GM23248 (cell line): ENCODE measurements at regions not wholly inside any gene's neighbourhood (a gene's known extent, or its start where the extent isn't known, plus 50 kb on each side); places are given as distances from the start of the nearest gene placed in this dataset.

Experiments
- DNase-seq: peaks from one replicate; pipeline ENCODE4 v3.0.0-alpha.2; 2015
- H2AFZ ChIP-seq: fragments of 200-600 bp; sonication (generic); 2 replicates; pipeline ENCODE4 v1.6.1; 2016; ENCODE audit warnings: antibody characterized with exemption
- H3F3A ChIP-seq: fragments of 200-600 bp; sonication (generic); 2 replicates; pipeline ENCODE4 v1.6.1; 2016; ENCODE audit warnings: mild to moderate bottlenecking, antibody characterized with exemption, mixed run types; ENCODE audit not compliant: insufficient read depth
- H3K27ac ChIP-seq: fragments of 200-600 bp; sonication (generic); 2 replicates; pipeline ENCODE4 v1.5.1; 2016; ENCODE audit warnings: mild to moderate bottlenecking
- H3K27me3 ChIP-seq: fragments of 200-600 bp; sonication (generic); replicated peaks from 2 replicates; pipeline ENCODE4 v1.6.1; 2016; ENCODE audit warnings: mild to moderate bottlenecking; ENCODE audit not compliant: insufficient read depth
- H3K36me3 ChIP-seq: fragments of 200-600 bp; sonication (generic); 2 replicates; pipeline ENCODE4 v1.6.1; 2016; ENCODE audit warnings: low read depth, mild to moderate bottlenecking
- H3K4me1 ChIP-seq: fragments of 200-600 bp; sonication (generic); 2 replicates; pipeline ENCODE4 v1.6.1; 2016; ENCODE audit warnings: mild to moderate bottlenecking; ENCODE audit not compliant: insufficient read depth
- H3K4me2 ChIP-seq: fragments of 200-600 bp; sonication (generic); one replicate; pipeline ENCODE4 v1.6.1; 2016; ENCODE audit warnings: mild to moderate bottlenecking; ENCODE audit not compliant: unreplicated experiment
- H3K4me3 ChIP-seq: fragments of 200-600 bp; sonication (generic); 2 replicates; pipeline ENCODE4 v1.5.1; 2016; ENCODE audit warnings: mild to moderate bottlenecking
- H3K79me2 ChIP-seq: fragments of 200-600 bp; sonication (generic); 2 replicates; pipeline ENCODE4 v1.6.1; 2016; ENCODE audit warnings: mild to moderate bottlenecking; ENCODE audit not compliant: insufficient read depth
- H3K9ac ChIP-seq: fragments of 200-600 bp; sonication (generic); 2 replicates; pipeline ENCODE4 v1.6.1; 2016; ENCODE audit warnings: mild to moderate bottlenecking
- H3K9me2 ChIP-seq: fragments of 200-600 bp; sonication (generic); 2 replicates; pipeline ENCODE4 v1.6.1; 2016; ENCODE audit warnings: mixed run types, mild to moderate bottlenecking, moderate library complexity; ENCODE audit not compliant: insufficient read depth
- H3K9me3 ChIP-seq: fragments of 200-600 bp; sonication (generic); one replicate; pipeline ENCODE4 v1.6.1; 2017; ENCODE audit warnings: low read depth
- H4K20me1 ChIP-seq: fragments of 200-600 bp; sonication (generic); 2 replicates; pipeline ENCODE4 v1.6.0; 2016; ENCODE audit not compliant: insufficient read depth
- EZH2 ChIP-seq: fragments of 200-600 bp; sonication (generic); IDR thresholded peaks from 2 replicates; pipeline ENCODE4 v1.6.1; 2018; ENCODE audit warnings: antibody characterized with exemption, mild to moderate bottlenecking; ENCODE audit not compliant: insufficient read depth, poor library complexity, severe bottlenecking
- EZH2phosphoT487 ChIP-seq: fragments of 200-600 bp; sonication (generic); IDR thresholded peaks from 2 replicates; pipeline ENCODE4 v1.6.1; 2018; ENCODE audit warnings: antibody characterized with exemption, moderate library complexity, mild to moderate bottlenecking, low read depth; ENCODE audit not compliant: insufficient read depth
- WGBS, 2 experiments: methylation state at CpG; one replicate each; pipeline ENCODE4 v1.1.6; 2015 to 2017; ENCODE audit warnings: low lambda C conversion rate in 2 of 2, low coverage in 1 of 2; ENCODE audit errors: missing lambda C conversion rate in 2 of 2; 5-methylcytosine and 5-hydroxymethylcytosine counted together
- in situ Hi-C: fragments of 300-500 bp; cut with MboI; formaldehyde crosslinking; loops from 2 replicates; pipeline ENCODE4 v1.15.0; 2020

DNA sequence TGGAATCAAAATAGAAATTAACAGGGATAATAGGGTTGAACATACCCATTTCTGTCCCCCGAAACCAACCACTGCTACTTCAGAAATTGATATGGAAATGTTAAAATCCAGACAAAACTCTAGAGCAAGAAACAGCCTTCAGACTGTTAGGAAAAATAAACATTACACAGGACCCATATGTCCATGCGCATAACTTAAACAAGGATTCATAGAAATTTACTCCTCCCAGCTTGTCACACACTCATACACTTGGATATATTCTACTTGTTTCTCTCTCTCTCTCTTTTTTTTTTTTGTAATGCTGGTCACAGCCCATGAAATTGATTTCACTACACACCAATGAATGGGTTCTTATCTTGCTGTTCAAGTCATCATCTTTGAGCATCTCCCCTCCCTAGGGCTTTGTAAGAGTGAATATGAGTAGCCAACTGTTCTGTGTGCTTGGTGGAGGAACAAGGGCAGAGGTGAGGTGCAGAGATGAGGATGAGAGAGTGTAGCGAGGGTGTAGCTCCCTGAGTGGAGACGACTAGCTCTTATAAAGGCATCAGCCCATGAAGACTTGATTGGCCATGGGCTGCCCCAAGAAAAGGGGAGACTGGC is 61.8 kb upstream of the MLN start:
- H4K20me1 ChIP-seq = no peaks in the 10 kb centered on the region
- H3K79me2 ChIP-seq = no peaks in the 10 kb centered on the region
- DNase-seq = no peak
- 88 to 97% methylated on average over 4 of the region's 4 CpGs for WGBS, 2 experiments
- H3K4me2 ChIP-seq = no peak overlapping the region
- no peaks in the 10 kb centered on the region for H3K4me1 ChIP-seq
- in situ Hi-C loops = no loop called here
- H3K27me3 ChIP-seq = no peaks in the 10 kb centered on the region; the same call in 1 of the 2 replicates
- H3K36me3 ChIP-seq = no peaks in the 10 kb centered on the region
- TF ChIP-seq EZH2 = no peak
- no peak for TF ChIP-seq EZH2phosphoT487
- H3K27ac ChIP-seq = no peak overlapping the region
- H3K9ac ChIP-seq = no peak overlapping the region
- no peaks in the 10 kb centered on the region for H3K9me2 ChIP-seq
- H3F3A ChIP-seq = no peaks in the 10 kb centered on the region; the same call in 1 of the 2 replicates
- H2AFZ ChIP-seq = no peak overlapping the region
- H3K4me3 ChIP-seq = no peak overlapping the region
- no peaks in the 10 kb centered on the region for H3K9me3 ChIP-seq

DNA sequence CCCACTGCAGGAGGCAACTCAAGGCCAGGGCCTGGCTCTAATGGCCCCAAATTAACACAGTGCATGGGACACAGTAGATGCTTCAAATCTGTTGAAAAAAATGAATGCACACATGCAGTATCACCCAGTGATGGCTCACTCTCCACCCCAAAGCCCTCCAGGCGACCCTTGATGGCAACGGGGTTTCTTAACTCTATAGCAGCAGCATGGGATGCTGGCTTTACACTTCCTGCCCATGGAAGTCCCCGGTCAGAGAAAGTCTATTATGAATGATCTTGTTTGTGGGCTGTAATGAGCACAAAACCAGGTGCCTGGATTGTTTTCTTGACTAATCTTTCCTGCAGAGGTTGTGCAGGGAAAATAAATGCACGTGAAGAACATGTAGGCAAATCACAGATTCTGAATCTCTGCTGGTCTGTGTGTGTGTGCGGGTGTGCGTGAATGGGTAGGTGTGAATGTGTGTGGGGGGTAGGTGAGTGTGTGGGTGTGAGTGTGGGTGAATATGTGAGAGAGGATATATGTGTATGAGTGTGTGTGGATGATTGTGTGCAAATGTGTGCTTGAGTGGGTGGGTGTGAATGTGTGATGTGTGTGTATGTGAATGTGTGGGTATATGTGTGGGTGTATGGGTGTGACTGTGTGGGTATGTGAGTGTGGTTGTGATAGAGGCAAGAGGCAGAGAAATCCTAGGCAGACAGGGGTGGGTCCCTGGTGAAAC is 60.1 kb upstream of the MLN start:
- Histone ChIP-seq H3K4me1 (no peaks in the 10 kb centered on the region), H4K20me1 (no peaks in the 10 kb centered on the region), H3K27me3 (no peaks in the 10 kb centered on the region), H3K9me3 (no peaks in the 10 kb centered on the region), H3K36me3 (no peaks in the 10 kb centered on the region), H3K4me2 (no peak overlapping the region), H2AFZ (no peak overlapping the region), H3K9ac (no peak overlapping the region), H3F3A (no peaks in the 10 kb centered on the region; the same call in 1 of the 2 replicates), H3K27ac (no peak overlapping the region), H3K79me2 (no peaks in the 10 kb centered on the region), H3K4me3 (no peak overlapping the region), H3K9me2 (no peaks in the 10 kb centered on the region)
- TF ChIP-seq EZH2 = no peak
- no peak for TF ChIP-seq EZH2phosphoT487
- WGBS, 2 experiments = 78 to 84% methylated on average over 6 of the region's 6 CpGs
- in situ Hi-C loops = no loop called here
- DNase-seq = no peak

GRCh38 chr6:33863084-33863483 is 59.3 kb upstream of the MLN start:
- Histone ChIP-seq H3K9me3 (no peaks in the 10 kb centered on the region), H3K27me3 (no peaks in the 10 kb centered on the region), H3K9me2 (no peaks in the 10 kb centered on the region), H3F3A (no peaks in the 10 kb centered on the region; the same call in 1 of the 2 replicates), H3K4me3 (no peak overlapping the region), H3K27ac (no peak overlapping the region), H4K20me1 (no peaks in the 10 kb centered on the region), H3K79me2 (no peaks in the 10 kb centered on the region), H3K4me1 (no peaks in the 10 kb centered on the region), H3K4me2 (no peak overlapping the region), H3K36me3 (no peaks in the 10 kb centered on the region), H3K9ac (no peak overlapping the region), H2AFZ (no peak overlapping the region)
- TF ChIP-seq EZH2 (no peak), EZH2phosphoT487 (no peak)
- 89 to 93% methylated on average over 6 of the region's 6 CpGs for WGBS, 2 experiments
- in situ Hi-C loops = no loop called here
- no peak for DNase-seq

- H3K36me3 ChIP-seq = no peaks in the 10 kb centered on the region
- H3F3A ChIP-seq = no peaks in the 10 kb centered on the region; the same call in 1 of the 2 replicates
- 87 to 88% methylated on average over 4 of the region's 4 CpGs for WGBS, 2 experiments
- in situ Hi-C loops = no loop called here
- no peaks in the 10 kb centered on the region for H3K27me3 ChIP-seq
- TF ChIP-seq EZH2phosphoT487 (no peak), EZH2 (no peak)
- no peaks in the 10 kb centered on the region for H3K9me3 ChIP-seq
- no peak overlapping the region for H3K27ac ChIP-seq
- no peaks in the 10 kb centered on the region; the same call in 1 of the 2 replicates for H3K4me1 ChIP-seq
- H2AFZ ChIP-seq = no peak overlapping the region
- no peak overlapping the region for H3K9ac ChIP-seq
- H3K4me2 ChIP-seq = no peak overlapping the region
- no peaks in the 10 kb centered on the region for H3K9me2 ChIP-seq
- DNase-seq = no peak
- no peaks in the 10 kb centered on the region for H4K20me1 ChIP-seq
- H3K4me3 ChIP-seq = no peak overlapping the region
- H3K79me2 ChIP-seq = no peaks in the 10 kb centered on the region
Measured at GRCh38 chr6:33862536-33862935, 58.7 kb upstream of the MLN start.

- TF ChIP-seq EZH2 = no peak
- TF ChIP-seq EZH2phosphoT487 = no peak
- no peak overlapping the region for H3K4me3 ChIP-seq
- WGBS, 2 experiments = 32 to 43% methylated on average over 2 of the region's 2 CpGs
- no peaks in the 10 kb centered on the region for H3K9me3 ChIP-seq
- no peaks in the 10 kb centered on the region; the same call in 1 of the 2 replicates for H3F3A ChIP-seq
- no peaks in the 10 kb centered on the region for H3K9me2 ChIP-seq
- H3K9ac ChIP-seq = no peak overlapping the region
- no peak overlapping the region for H3K4me2 ChIP-seq
- H4K20me1 ChIP-seq = no peaks in the 10 kb centered on the region
- in situ Hi-C loops = no loop called here
- no peaks in the 10 kb centered on the region for H3K79me2 ChIP-seq
- no peaks in the 10 kb centered on the region for H3K27me3 ChIP-seq
- no peak overlapping the region for H2AFZ ChIP-seq
- DNase-seq = no peak
- no peaks in the 10 kb centered on the region; the same call in 1 of the 2 replicates for H3K4me1 ChIP-seq
- no peak overlapping the region for H3K27ac ChIP-seq
- no peaks in the 10 kb centered on the region for H3K36me3 ChIP-seq
Measured at GRCh38 chr6:33861722-33862121, 57.9 kb upstream of the MLN start.
